ENCODE measurements at regions not wholly inside any gene's neighbourhood (a gene's known extent, or its start where the extent isn't known, plus 50 kb on each side); places are given as distances from the start of the nearest gene placed in this dataset.

DNA sequence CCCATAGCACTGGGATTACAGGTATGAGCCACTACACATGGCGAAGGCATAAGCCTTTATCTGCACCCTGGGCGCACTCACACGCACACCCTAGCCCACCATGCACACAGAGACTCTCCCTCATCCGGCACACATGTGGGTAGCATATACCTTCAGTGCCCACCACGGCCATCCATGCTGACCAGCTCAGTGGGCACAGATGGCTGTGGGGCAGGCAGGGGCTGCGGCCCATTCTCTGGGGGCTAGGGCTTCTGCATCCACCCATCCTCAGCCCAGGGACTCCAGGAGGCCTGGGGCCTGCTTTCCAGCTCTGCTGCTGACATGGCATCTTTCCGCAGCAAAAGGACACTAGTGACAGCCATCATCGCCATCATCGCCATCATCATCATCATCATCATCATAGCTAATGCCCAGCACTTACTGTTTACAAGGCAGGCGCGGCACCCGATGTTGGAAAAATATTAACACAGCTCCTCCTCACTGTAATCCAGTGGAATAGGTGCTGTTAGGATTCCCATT is 111.2 kb downstream of the NCOR2 start:
- H3K36me3 ChIP-seq: peaks cover 0 to 31% (median 9%) of the 10 kb centered on the region in 4 donors
- H3K4me3 ChIP-seq: peak overlapping the region in 3 of 4 donors; percentile 40 to 53 (median 43)
- intact Hi-C loops (cut with DNase I): loop anchor here (5.0 kb wide), 3 partner anchors 61 to 301 kb away; partner anchors contain the start of gene NCOR2
- DNase-seq: no peak
- H3K27me3 ChIP-seq: no peaks in the 10 kb centered on the region
- 90 to 94% methylated on average over 12 of the region's 12 CpGs for WGBS, 2 donors
- peak overlapping the region in 3 of 4 donors; percentile 92 to 97 (median 96) for H3K27ac ChIP-seq
- peaks cover 0 to 71% (median 62%) of the 10 kb centered on the region in 4 donors for H3K4me1 ChIP-seq
- TF ChIP-seq, protein P1, sequence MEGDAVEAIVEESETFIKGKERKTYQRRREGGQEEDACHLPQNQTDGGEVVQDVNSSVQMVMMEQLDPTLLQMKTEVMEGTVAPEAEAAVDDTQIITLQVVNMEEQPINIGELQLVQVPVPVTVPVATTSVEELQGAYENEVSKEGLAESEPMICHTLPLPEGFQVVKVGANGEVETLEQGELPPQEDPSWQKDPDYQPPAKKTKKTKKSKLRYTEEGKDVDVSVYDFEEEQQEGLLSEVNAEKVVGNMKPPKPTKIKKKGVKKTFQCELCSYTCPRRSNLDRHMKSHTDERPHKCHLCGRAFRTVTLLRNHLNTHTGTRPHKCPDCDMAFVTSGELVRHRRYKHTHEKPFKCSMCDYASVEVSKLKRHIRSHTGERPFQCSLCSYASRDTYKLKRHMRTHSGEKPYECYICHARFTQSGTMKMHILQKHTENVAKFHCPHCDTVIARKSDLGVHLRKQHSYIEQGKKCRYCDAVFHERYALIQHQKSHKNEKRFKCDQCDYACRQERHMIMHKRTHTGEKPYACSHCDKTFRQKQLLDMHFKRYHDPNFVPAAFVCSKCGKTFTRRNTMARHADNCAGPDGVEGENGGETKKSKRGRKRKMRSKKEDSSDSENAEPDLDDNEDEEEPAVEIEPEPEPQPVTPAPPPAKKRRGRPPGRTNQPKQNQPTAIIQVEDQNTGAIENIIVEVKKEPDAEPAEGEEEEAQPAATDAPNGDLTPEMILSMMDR (IDR thresholded peaks at IDR 0.05): no peak
- TF ChIP-seq EP300 (IDR thresholded peaks at IDR 0.05) (no peak), POLR2A (IDR thresholded peaks at IDR 0.05) (no peak), POLR2AphosphoS5 (IDR thresholded peaks at IDR 0.05) (no peak)
- no peaks in the 10 kb centered on the region for H3K9me3 ChIP-seq

DNA sequence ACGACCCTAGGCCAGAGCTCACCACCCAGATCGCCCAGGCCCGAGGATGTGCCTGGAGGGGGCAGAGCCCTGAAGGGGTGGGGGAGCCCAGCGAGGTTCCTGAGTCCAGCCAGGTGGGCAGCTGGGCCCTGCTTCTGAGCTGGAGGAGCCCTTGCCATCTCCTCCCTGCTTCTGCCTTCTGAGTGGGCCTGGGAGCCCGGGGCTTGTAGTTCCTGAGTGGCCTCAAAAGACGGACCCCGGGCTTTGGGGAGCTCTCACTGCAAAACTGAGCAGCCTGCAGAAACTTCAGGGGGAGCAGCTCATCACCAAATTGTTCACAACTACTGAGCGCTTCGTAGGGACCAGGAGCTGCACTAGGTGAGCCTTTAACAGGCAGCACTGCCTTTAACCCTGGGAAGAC is 112.1 kb downstream of the NCOR2 start:
- intact Hi-C loops (cut with DNase I): loop anchor here (5.0 kb wide), 3 partner anchors 62 to 302 kb away; partner anchors contain the start of gene NCOR2
- Histone ChIP-seq H3K27me3 (no peaks in the 10 kb centered on the region), H3K4me3 (no peak overlapping the region), H3K4me1 (peaks cover 0 to 73% (median 68%) of the 10 kb centered on the region in 4 donors), H3K27ac (peak overlapping the region; percentile 77 to 97 (median 94)), H3K36me3 (peaks cover 0 to 25% (median 13%) of the 10 kb centered on the region in 4 donors), H3K9me3 (no peaks in the 10 kb centered on the region)
- 84 to 89% methylated on average over 9 of the region's 9 CpGs for WGBS, 2 donors
- DNase-seq: no peak
- TF ChIP-seq, protein P1 (IDR thresholded peaks at IDR 0.05): no peak
- TF ChIP-seq POLR2AphosphoS5 (IDR thresholded peaks at IDR 0.05) (no peak), POLR2A (IDR thresholded peaks at IDR 0.05) (no peak), EP300 (IDR thresholded peaks at IDR 0.05) (no peak)

DNA sequence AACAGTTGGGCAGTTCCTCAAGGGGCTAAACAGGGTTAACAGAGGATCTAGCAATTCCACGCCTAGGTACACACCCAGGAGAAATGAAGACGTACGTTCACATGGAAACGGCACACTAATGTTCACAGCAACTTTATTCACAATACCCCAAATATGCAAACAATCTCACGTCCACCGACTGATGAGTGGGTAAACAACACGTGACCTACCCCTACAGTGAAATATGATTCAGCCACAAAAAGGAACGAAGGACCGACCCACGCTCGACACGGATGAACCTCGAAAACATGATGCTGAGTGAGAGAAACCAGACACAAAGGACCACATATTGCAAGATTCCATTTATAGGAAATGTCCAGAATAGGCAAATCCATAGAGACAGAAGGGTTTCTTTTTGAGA is 112.7 kb downstream of the NCOR2 start:
- peak in 2 of 4 donors; percentile 13 to 16 for TF ChIP-seq POLR2AphosphoS5 (IDR thresholded peaks at IDR 0.05)
- TF ChIP-seq EP300 (IDR thresholded peaks at IDR 0.05): no peak
- Histone ChIP-seq H3K4me1 (peaks cover 0 to 77% (median 72%) of the 10 kb centered on the region in 4 donors), H3K27ac (peak overlapping the region; percentile 77 to 97 (median 94)), H3K36me3 (peaks cover 0 to 21% (median 9%) of the 10 kb centered on the region in 4 donors), H3K4me3 (no peak overlapping the region), H3K27me3 (no peaks in the 10 kb centered on the region), H3K9me3 (no peaks in the 10 kb centered on the region)
- 50 to 55% methylated on average over 13 of the region's 13 CpGs for WGBS, 2 donors
- intact Hi-C loops (cut with DNase I): loop anchor here (5.0 kb wide), 3 partner anchors 63 to 303 kb away; partner anchors contain the start of gene NCOR2
- DNase-seq: no peak

DNA sequence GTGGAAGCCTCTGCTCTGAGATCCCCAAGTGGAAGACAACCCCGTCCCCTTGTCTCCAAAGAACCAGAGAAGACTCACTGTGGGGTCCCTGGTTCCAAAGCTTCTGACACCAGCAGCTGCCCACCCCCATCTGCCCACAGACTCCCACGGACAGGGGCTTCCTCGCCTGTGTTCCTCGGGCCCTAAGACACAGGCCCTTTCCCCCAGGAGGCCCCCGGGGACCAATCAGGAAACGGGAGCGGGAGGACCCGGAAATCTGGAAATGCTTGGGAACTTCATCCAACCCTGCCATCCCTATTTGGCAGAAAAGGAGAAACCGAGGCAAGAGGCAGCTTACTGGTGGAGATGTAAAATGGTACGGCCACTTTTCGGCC is 113.1 kb downstream of the NCOR2 start:
- Histone ChIP-seq H3K4me1 (peaks cover 0 to 81% (median 72%) of the 10 kb centered on the region in 4 donors), H3K36me3 (peaks cover 0 to 21% (median 8%) of the 10 kb centered on the region in 4 donors), H3K27ac (peak overlapping the region; percentile 77 to 97 (median 94)), H3K27me3 (no peaks in the 10 kb centered on the region), H3K9me3 (no peaks in the 10 kb centered on the region), H3K4me3 (no peak overlapping the region)
- intact Hi-C loops (cut with DNase I): no loop called here
- no peak for DNase-seq
- TF ChIP-seq POLR2A (IDR thresholded peaks at IDR 0.05) (no peak), EP300 (IDR thresholded peaks at IDR 0.05) (no peak), POLR2AphosphoS5 (IDR thresholded peaks at IDR 0.05) (no peak)
- TF ChIP-seq, protein P1 (IDR thresholded peaks at IDR 0.05): no peak
- 80 to 87% methylated on average over 11 of the region's 11 CpGs for WGBS, 2 donors

DNA sequence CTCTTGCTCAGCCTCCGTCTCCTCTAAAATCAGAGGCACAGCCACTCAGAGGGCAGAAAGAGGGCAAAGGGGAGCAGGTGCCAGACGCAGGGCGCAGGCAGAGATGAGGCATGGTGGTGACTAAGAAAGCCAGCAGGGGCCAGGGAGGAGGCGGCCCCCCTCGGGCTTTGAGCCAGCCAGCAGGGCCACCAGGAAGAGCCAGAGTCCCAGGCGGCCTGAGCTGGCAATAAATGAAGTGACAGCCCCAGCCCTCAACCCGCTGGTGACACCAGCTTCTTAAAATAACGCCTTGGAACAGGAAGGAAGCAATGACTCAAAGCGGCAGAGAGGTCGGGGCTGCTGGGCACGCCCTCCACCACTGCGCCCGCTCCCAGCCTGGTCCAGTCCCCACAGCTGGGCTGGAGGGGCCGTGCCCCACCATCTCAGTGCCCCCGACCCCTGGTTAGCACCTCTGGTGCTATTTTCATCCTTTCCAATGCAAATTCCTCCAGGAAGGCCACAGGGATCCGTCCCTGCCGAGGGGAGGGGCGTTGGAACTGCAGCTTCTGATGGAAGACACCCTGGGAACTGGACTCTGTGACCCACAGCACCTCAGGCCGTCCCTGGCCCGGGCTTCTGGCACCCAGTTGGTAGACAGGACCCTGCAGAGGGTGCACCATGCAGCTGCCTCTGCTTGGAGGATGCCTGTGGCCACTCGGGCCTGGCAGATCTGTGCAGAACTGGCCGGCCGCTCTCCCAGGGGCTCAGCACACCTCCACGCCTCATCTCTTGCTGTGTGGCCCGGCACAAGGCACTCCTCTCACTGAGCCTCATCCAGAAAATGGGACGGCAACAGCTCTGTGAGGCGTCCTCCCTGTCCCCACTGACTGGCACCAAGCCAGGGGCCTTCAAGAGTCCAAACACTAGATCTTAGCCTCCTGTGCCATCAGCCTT is 113.7 kb downstream of the NCOR2 start:
- TF ChIP-seq, protein P1 (IDR thresholded peaks at IDR 0.05): no peak
- TF ChIP-seq EP300 (IDR thresholded peaks at IDR 0.05): peak in 1 of 4 donors; percentile 48
- no peak for TF ChIP-seq POLR2A (IDR thresholded peaks at IDR 0.05)
- TF ChIP-seq POLR2AphosphoS5 (IDR thresholded peaks at IDR 0.05): peak in 3 of 4 donors; percentile 36 to 84 (median 66)
- intact Hi-C loops (cut with DNase I): no loop called here
- 35 to 55% methylated on average over 27 of the region's 27 CpGs for WGBS, 2 donors
- H3K27ac ChIP-seq: peak overlapping the region; percentile 77 to 97 (median 94)
- no peaks in the 10 kb centered on the region for H3K9me3 ChIP-seq
- no peak overlapping the region for H3K4me3 ChIP-seq
- peaks cover 0 to 19% (median 9%) of the 10 kb centered on the region in 4 donors for H3K36me3 ChIP-seq
- peaks cover 0 to 80% (median 70%) of the 10 kb centered on the region in 4 donors for H3K4me1 ChIP-seq
- DNase-seq: peak; percentile 90
- no peaks in the 10 kb centered on the region for H3K27me3 ChIP-seq
